ENCODE measurements at regions not wholly inside any gene's neighbourhood (a gene's known extent, or its start where the extent isn't known, plus 50 kb on each side); places are given as distances from the start of the nearest gene placed in this dataset.
"Not testable (repeated sequence)": the region's sequence is repeated elsewhere in the genome, so short reads cannot be mapped to it uniquely, and the experiment has no call there.

DNA sequence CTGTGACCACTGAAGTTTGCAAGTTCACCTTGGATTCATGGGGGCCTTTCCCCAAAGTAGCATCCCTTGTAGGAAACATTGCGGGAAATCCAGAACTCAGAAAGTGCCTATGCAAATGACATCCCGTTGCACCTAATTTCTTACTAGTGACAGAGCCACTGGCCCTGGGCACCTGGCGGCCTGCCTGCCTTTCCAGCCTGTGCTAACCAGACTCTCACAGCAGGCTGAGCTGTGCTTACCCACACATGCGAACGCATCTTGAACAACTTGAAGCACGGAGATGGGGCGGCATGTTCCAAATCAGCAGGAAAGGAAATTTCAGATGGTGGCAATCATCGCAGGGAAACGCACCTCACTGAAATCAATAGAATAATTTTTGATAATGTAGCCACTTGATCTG, 405.8 kb downstream of the TMEM182 start:
- no peak for DNase-seq (ENCODE audit: low read depth in 3 of 3)

- no peak for DNase-seq (ENCODE audit: low read depth in 3 of 3)
Measured at GRCh38 chr2:103169861-103170260, 408.0 kb downstream of the TMEM182 start.

DNA sequence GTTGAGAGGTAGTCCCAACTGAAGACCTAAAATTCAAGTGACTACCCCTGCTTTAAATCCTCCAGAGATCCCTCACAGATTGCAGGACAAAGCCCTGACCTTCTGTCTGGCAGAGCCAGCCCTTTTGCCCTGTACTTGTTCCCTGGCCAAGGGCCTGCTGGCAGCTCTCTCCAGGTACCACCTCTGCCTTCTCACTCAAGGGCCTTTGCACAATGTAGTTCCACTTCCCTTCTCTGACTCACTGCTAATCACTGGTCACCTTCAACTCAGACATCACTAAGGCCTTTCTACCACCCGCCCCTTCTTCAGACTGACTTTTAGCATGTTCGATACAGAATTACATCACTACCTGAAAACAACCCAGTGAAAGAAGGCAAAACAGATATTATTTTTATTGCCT, 411.0 kb downstream of the TMEM182 start:
- DNase-seq (ENCODE audit: low read depth in 3 of 3): no peak

GRCh38 chr2:103174711-103175110, 412.9 kb downstream of the TMEM182 start:
- DNase-seq (ENCODE audit: low read depth in 3 of 3): no peak

GRCh38 chr2:103176294-103176915, 414.6 kb downstream of the TMEM182 start:
- DNase-seq (ENCODE audit: low read depth in 3 of 3): no peak

GRCh38 chr2:103179798-103180197, 418.0 kb downstream of the TMEM182 start:
- DNase-seq (ENCODE audit: low read depth in 3 of 3): no peak

- no peak for DNase-seq (ENCODE audit: low read depth in 3 of 3)
Measured at GRCh38 chr2:103183061-103183460, 421.2 kb downstream of the TMEM182 start.

DNA sequence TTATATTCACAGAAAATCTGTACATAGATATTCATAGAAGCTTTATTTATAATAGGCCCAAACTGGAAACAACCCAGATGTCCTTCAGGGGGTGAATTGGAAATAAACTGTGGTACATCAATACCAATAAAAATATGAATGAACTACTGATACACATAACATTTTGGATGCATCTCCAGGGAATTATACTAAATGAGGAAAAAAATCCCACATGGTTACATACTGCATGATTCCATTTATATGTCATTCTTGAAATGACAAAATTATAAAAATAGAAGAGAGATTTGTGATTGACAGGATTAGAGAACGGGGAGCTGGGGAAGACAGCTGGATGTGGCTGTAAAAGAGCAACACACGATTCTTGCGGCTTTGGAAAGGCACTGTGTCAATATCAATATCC, 435.0 kb downstream of the TMEM182 start:
- DNase-seq (ENCODE audit: low read depth in 3 of 3): no peak

GRCh38 chr2:103200774-103201173, 438.9 kb downstream of the TMEM182 start:
- DNase-seq (ENCODE audit: low read depth in 3 of 3): not testable (repeated sequence)

GRCh38 chr2:103208916-103209315, 447.1 kb downstream of the TMEM182 start:
- DNase-seq (ENCODE audit: low read depth in 3 of 3): no peak

DNA sequence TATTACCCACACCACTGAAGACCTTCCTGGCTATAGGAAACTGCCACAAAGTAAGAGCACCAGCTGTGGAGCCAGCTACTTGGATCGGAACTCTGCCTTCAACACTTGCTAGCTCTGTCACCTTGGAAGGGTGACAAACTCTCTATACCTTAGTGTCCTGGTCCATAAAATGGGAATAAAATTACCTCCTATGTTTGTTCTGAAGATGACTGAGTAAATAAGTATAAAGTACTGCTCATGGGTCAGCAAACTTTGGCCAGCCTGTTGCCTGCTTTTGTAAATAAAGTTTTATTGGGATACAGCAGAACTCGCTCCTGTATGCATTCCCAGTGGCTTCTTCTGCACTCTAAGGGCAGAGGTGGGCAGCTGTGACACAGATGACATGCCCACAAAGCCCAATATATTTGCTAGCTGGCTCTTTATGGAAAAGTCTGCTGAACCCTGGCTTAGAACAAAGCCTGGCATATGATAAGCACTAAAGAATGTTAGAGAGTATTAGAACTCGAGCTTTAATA, 451.3 kb downstream of the TMEM182 start:
- no peak for DNase-seq (ENCODE audit: low read depth in 3 of 3)

- DNase-seq (ENCODE audit: low read depth in 3 of 3): no peak
Measured at GRCh38 chr2:103218516-103218915, 456.7 kb downstream of the TMEM182 start.

DNA sequence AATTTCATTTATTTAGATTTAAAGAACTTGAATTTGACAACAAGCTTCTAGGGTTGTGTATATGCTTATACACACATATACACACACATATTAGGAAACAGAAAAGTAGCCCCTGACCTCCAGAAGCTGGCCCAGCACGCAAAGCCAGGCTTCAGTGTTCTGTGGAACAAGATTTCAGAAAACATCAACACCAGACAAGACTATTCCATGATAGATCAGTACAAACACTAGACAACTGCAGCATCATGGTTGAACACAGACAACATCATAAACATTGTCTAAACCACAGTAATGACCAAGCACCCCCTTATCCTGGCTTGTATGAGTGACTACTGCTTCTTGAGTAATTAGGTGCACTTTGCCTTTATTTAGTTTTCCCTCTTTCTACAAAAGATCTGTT, 457.6 kb downstream of the TMEM182 start:
- DNase-seq (ENCODE audit: low read depth in 3 of 3): no peak

DNA sequence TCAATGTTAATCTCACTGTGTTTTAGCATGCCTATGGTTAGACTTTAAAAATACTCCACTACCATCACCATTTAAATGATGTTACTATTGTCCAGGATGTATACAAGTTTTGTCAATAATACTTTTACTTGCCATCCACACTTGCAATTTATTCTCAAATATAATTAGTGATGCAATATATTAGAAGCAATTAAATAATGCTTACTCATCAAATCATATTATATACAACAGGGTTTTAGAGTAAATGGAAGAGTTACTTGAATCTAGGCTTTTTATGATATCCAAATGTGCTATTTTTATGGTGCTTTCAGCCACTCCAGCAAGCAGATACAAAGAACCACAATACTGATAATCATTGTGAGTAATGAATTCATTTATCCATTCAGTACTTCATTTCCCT, 461.1 kb downstream of the TMEM182 start:
- no peak for DNase-seq (ENCODE audit: low read depth in 3 of 3)

DNA sequence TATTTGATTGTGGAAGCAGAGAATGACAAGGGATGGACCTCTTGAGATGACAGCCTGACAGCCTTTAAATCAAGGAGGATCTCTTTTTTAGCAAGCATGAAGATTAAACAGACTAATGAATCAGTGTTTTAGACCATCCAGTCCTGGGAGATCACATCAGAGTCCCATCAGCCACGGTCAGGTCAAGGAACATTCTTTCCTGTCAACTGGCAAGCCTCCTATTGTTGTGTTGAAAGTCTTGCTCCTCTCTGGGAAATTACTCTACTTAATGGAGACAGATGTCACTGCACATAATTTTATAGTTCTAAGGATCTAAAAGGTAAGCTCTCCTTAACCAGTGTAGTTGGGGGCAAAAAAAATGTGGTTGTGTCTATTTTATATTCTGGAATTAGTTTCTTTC, 469.0 kb downstream of the TMEM182 start:
- no peak for DNase-seq (ENCODE audit: low read depth in 3 of 3)

DNA sequence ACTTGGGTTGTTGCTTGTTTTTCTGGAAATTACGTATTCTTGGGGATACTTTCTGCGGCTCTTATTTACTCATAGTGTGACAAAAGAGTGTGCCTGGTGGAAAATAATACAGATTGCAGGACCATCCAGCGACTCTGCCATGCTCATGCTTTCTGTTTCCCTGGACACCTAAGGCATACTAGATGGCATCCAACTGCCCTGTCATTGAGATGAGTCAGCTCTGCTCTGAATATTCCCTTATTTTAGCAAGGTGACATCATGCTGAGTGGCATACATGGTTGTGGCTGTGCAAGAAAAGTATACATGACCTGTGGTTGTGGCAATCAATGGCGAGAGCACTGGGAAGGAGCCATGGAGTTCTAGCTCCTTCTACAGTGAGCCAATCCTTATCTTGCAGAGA, 471.0 kb downstream of the TMEM182 start:
- no peak for DNase-seq (ENCODE audit: low read depth in 3 of 3)

DNA sequence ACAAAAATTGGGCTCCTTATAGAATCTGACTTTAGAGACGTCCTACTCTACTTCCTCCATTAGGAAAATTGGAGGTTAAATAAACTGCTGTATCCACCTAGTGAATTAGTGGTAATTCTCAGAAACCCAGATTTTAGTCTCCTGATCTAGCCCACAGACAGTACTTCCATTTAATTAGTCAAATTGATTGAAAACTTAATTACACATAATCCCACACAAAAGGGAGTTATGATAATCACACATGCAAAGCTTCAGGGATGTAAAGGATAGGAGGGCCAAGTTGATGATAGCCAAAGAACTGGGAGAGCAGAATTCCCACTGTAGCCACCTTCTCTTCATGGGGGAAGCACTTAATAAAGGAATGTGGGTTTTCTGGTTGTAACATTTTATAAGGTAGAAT, 471.9 kb downstream of the TMEM182 start:
- no peak for DNase-seq (ENCODE audit: low read depth in 3 of 3)

DNA sequence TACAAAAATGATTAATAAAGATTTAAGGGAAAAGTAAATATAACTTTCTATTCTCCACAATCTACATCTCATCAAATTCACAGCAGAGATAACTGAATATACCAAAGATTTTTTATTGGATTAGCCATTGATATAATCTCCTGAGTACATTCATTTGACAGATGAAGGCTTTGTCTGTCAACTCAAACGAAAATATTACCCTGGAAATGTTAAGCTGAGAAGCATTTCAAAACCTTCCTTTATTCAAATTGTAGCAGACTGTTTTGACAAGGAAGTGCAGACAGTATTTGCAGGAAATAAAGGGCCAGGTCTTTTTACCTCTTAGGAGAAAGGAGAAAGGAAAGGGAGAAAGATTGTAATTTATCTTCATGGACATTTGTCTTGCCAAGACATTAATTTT, 473.5 kb downstream of the TMEM182 start:
- no peak for DNase-seq (ENCODE audit: low read depth in 3 of 3)

GRCh38 chr2:103249462-103249861, 487.6 kb downstream of the TMEM182 start:
- no peak for DNase-seq (ENCODE audit: low read depth in 3 of 3)

DNA sequence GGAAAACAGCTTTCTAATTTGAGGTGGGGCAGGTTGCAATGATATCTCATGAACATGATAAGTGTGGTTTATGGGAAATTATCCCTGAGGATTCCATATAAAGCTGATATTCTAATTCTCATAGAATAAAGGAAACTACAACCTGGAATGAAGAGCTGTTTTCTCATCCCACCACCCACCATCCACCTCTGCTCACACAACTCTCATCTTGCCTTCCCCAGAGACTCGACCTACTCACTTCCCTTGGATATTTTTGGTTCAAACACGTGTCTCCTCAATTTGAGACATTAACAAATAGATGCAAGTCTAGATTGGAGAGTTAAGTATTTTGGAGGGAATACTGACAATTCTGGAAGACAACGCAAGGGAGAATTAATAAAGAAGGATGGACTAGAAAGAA, 490.9 kb downstream of the TMEM182 start:
- DNase-seq (ENCODE audit: low read depth in 3 of 3): no peak

DNA sequence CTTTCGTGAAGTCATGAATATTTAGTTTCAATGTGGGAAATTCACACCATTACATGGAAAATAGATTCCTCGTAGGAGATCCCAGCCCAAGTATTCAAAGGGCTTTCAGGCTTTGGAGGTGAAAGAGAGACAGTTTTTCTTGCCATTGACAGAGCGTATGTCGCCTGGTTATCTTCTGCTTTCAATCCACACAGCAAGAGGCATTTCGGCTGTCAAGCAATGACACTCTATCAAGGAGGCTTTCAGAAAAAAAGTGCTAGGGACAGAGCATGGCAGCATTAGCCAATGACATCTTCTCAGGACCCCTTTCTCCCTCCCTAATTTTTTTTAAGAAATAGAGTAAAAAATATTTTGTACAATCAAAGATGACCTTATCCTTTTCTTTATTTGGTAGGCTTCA, 492.8 kb downstream of the TMEM182 start:
- DNase-seq (ENCODE audit: low read depth in 3 of 3): no peak

GRCh38 chr2:103264058-103264768, 502.4 kb downstream of the TMEM182 start:
- DNase-seq (ENCODE audit: low read depth in 3 of 3): no peak

DNA sequence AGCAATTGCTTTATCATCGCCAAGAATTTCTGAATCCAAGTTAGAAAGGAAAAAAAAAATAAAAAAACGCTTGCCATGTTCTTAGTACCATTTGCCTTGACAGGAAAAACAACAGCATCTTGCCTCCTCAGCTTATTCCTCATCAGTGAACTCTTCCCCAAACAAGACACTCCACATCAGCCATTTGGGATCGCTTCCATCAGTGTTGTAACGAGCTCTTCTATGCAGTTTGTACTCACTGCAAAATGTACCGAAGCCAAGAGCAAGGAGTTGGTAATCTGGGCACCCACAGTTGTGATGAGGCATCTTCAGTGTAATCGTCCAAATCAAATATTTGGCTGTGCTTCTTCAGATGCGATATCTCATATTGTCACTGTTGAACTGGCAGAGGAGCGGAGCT, 503.7 kb downstream of the TMEM182 start:
- DNase-seq (ENCODE audit: low read depth in 3 of 3): no peak
